Medulla oblongata (tissue), 1 donor: ENCODE measurements at regions not wholly inside any gene's neighbourhood (a gene's known extent, or its start where the extent isn't known, plus 50 kb on each side); places are given as distances from the start of the nearest gene placed in this dataset.

Source experiments
- DNase-seq: peaks from one replicate; pipeline ENCODE4 v3.0.0-alpha.2; 2015; ENCODE audit errors: extremely low spot score

DNA sequence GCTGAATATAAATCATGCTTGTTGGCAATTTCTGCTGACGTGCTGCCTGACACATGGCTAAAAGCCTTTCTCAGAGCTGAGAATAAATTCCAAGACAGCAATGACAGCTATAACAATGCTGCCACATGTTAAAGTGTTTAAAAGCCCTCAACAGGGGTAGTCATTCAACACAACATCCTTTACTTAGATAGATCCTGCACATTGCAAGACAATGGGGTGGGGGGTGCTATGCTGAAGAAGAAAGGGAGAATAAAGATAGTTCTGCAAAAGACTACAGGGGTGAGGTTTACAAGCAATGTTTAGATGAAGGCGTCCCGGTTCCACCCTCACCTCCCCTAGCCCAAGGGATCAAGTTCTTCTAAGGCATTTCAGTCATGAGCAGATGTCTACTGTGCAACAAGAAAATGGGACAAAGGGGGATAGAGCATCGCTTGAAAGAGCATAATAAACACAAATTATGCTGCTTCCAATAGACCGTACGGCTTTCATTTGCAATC lies 291.0 kb upstream of the ACVR2A start:
- no peak for DNase-seq

DNA sequence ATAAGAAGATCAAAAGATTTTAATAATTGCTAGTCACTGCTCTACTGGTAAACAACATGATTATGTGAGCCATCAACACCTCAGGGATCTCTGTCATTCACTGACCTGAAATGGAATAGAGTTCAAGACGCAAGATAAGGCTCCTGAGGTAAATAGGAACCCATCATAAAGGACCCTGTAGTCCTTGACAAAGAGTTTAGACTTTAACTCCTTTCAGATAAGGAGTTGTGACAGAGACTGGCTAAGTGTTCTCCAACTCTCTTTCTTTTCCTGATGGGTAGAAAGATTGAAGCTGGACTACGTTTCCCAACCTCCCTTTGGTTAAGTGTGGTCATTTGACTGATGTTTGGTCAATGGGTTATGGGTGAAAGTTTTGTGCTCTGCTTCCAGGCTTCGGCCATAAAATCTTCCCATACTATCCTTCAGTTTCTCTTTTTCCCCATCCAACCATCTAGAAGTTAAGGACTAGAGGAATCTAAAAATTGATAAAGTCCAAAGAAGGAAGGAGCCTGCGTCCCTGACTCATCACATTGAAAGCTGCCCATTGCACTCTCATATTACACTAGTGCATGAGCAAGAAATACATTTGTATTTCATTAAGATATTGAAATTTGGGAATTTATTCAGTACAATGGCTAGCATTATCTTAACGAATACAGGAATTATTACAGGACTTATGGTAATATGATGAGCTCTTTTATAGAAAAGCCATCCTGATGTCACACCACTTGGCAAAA lies 293.7 kb upstream of the ACVR2A start:
- DNase-seq, result no peak

DNA sequence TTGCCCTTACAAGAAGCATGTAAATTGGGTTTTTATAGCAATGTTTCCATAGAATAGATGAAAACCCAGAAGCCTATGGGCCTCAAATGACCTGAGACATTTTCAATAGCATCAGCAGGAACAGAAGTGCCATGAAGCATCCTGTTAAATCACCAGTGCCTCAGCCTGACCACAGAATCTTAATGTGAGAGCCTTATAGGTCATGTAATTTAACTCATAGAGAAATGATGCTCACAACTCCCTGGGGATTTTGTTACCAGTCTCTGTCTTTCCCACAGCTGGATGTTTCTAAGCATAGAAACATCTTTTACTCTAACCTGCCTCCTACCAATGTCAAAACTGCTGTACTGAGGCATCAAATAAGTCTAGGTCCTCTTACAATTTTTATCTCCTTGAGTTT lies 295.8 kb upstream of the ACVR2A start:
- no peak for DNase-seq

DNA sequence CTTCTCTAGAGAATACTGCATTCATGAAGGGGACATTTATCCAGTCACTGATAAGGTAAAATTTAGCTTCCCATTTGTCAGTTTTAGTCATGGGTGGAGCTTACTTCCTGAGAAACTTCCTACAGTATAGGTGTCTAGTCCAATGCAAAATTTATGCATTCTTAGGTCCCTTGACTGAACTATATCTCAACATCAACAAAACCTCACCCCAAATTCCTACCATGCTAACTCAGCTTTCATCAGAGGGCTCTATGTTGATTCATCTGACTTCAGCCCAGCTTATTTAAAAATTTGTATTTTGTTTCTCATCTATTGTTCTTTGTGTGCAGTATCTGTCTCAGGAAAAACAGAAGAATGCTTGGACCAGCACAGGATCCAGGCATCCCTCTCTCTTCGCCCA lies 296.4 kb upstream of the ACVR2A start:
- no peak for DNase-seq

DNA sequence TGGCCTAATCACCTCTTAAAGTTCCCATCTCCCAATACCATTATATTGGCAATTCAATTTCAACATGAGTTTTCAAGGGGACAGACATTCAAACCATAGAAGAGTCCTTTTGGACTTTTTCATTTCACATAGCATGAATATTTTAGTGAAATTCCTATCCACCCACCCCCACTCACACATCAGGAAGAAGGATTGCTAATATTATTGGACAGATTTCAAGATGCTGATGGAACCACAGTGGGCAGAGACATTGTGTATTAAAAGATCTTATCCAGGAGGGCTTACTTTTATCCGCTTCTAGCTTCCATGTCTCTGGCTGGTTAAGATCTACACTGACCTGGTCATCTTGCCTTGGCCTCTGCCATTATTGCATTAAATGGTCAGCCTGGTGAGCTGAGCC lies 297.4 kb upstream of the ACVR2A start:
- no peak for DNase-seq

DNA sequence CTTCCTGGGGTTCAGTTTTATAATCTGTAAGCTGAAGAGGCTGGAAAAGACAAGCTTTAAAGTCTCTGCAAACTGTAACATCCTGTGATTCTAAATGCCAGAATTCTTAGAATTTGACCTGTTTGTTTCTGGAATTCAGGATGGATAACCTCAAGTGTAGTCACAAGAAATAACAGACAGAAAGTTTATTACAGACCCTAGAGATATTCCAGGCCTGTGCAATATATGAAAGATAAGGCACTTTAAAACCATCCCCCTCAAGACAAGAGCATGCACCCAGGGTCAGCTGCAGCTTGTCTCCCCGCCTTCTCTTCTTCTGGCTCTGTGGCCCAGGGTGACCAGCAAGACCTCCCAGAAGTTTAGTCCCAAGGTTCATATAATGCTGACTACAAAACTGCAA lies 298.7 kb upstream of the ACVR2A start:
- DNase-seq, result no peak

DNA sequence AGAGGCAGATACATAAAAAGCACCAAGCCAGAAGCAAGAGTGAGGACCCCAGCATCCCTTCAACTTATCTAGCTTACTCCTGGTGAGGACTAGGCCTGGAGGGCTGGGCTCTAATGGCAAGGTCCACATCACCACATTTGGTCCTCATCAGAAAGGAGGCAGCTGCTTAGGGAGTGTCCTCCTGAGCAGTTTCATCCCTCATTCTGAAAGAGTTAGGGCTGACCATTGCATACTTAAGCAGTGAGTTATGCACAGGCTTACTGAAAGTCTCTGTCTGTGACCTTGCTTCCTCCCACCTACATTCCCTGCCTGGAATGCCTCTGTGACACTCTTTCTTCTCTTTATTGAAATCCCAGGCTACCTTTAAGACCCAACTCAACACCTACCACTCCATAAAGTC lies 301.8 kb upstream of the ACVR2A start:
- no peak for DNase-seq

DNA sequence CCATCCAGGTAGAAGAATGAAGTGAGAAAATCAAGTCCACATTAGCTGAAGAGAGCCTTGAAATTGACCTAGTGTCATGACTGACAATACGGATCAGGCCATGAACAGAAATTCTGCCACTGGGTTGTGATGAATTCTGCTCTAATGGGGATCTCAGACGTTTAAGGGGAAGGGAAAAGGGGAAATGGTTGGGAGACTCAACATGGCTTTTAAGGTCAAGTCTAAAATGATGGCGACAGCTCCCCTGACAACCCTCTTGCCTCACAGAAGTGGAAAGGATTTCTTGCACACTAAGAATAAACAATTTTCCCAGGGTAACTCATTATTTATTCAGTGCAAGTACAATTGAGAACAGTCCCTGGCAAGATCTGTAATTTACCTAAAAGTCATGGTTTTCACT lies 302.5 kb upstream of the ACVR2A start:
- DNase-seq, result no peak

DNA sequence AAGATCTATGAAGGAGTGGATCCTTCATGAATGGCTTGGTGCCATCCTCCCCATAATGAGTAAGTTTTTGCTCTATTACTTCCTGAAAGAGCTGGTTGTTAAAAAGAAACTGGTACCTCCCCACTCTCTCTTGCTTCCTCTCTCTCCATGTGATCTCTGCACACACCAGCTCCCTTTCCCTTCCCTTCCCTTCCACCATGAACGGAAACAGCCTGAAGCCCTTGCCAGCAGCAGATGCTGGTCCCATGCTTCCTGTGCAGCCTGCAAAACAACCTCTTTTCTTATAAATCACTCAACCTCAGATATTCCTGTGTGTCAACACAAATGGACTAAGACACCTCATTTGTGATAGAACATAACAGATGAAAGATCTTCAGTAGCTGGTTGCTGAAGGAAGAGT lies 303.5 kb upstream of the ACVR2A start:
- DNase-seq, result no peak

DNA sequence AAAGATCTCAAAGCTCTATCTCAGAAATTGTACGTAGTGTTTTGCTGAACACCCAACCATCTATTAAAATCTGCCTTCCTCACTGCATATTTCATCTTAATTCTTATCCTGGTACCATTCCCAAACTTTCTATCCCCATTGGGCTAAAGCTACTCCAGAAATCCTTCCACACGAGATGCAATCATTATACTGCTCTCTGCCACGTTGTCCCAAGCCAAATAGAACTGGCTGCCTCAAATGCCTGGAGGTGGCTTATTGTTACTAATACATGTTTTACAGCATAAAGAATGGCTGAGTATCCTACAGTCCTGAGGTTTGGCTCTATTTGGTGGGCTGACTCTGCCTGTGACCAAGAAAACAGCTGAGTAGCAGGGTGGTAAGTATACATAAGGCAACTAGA lies 306.0 kb upstream of the ACVR2A start:
- DNase-seq, result no peak

DNA sequence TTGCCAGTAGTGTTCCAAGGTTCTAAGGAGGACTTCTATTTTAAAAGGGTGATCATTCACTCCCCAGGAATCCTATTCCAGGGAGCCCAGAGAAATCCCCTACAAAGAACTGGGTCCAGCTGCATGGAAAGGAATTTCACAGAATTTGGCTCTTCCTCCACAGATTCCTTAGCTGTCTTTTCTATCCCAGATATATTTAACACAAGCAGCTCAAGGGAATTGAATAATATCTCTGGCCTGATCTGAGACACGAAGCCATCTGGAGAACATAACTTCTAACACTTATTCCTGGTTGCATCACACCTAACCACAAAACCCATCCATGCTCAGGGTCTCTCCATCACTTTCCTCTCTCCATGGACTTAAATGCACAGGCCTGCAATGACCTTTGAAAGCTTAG lies 306.7 kb upstream of the ACVR2A start:
- no peak for DNase-seq

DNA sequence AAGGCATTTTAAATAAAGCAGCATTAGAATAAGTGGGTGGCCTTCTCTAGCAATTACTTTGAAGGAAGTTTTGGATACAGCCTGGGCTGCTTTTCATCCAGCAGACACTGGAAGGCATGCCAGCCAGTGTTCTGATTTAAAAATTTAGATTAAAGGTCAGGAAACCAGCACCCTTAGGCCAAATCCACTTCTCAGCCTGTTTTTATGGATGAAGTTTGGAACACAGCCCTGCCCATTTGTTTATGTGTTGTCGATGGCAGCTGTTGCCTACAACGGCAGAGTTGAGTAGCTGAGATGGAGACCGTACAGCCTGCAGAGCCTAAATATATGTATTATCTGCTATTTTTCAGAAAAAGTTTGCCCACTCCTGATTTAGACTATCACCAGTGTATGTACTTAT lies 313.6 kb upstream of the ACVR2A start:
- no peak for DNase-seq

DNA sequence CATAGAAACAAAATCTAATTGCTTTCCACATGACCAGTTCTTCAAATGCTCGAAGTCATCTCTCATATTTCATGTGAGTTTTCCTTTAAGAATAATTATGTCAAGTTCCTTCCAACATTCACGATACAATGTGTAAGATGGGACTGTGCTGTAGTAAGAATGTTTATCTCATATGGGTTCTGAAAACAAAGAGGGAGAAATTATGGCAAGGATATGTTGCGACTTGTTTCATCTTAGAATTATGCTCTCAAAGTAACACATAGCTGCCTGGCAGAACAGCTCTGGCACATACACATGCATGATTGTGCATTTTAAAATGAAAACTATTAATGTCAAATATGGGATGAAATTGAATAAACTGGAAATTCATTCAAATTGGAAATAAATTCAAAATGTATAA lies 314.8 kb upstream of the ACVR2A start:
- no peak for DNase-seq

DNA sequence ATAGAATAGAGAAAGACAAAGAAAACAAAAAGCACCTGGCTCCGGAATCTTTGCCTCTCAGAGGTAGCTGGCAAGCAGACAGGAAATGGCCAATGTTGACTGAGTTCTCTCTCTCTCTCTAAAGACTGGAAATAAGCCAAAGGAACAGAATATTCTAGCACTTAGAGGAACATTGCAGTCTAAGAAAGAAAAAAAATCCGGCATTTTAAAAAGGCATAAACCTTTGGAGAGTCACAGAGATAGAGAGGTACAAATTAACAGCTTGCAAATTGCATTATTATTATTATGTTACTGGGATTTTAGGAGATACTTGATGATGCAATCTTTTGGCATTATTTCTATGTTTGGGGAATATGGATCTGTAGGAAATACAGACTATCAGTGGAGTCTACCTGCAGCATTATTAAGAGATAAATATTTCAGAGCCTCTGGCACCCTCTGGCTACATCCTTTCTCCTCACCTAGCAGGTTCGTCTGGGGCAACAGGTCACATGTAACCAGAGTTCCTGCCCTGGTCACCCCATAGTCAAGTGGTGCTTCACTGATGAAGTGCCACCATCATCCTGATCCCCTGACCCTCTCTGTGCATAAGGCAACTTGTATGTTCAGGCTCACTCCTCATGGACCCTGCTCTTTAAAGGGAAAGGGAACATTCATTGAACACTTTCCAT lies 318.9 kb upstream of the ACVR2A start:
- DNase-seq, result peak; percentile 23

DNA sequence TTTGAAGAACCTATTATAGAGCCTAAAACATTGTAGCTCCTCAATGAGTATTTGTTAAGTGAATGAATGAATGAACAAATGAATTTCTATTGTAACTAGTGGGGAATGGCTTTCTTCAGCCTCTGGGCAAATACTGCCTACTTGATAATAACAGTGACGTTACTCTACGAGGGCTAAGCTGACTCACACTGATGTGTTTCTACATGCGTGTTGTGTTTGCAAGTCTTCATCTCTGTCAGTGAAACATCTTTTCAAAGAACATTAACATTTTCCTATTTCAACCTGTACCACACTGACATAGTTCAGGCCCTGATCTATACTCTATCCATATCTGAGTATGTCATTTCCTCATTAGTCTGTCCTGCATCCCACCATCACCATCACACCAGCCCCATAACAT lies 319.9 kb upstream of the ACVR2A start:
- DNase-seq, result no peak

DNA sequence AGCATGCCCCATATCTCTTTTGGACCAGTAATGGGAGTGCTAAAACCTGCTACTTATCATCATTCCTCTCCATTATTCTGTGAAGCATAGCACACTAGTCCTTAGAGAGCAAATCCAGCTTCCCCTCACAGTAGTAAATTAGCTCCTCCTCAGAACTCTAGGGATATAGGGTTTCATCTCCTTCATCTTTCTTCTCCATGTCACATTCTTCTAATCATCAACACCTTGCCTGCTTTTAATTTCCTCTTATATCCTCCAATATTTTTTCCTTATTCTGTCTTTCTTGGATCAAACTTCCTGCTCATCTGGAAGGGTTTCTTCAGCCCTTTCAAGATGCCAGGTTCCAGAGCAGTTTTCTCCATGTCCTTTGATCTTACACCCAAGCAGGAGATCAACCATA lies 321.4 kb upstream of the ACVR2A start:
- DNase-seq, result no peak

DNA sequence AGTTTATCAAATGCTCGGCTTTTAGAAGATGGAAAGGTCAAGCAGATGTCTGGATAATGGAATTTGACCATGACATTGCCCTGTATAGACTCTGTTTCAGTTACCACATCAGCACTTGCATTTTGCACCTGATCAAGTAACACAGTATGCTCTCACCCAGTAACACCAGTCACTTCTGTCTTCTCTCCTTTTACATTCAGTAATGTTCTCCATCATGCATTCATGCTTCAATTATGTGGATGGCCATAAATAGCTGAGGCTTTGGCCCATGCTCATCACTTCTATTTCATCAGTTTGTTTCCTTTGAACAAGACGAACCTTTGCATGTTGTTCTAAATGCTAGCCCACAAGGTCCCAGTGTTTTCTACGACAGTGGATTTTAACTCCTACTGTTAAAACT lies 322.9 kb upstream of the ACVR2A start:
- no peak for DNase-seq

DNA sequence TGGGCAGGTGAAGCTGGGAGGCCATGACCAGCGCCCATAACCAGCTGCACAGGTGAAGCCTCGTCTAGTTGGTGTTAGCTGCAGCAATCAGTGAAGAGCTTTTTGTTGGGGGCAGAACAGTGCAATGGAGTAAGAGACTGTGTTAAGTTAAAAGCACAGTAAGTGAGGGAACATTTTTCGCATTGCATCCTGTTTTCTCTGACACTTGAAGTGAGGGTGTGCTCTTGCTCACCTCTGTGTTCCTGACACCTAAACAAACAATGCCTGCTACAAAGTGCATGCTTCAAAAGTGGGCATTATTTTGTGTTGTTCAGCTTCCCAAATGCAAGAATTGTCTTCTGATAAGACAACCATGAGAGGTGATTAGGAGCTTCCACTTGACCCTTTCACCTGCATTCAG lies 324.0 kb upstream of the ACVR2A start:
- DNase-seq, result no peak

DNA sequence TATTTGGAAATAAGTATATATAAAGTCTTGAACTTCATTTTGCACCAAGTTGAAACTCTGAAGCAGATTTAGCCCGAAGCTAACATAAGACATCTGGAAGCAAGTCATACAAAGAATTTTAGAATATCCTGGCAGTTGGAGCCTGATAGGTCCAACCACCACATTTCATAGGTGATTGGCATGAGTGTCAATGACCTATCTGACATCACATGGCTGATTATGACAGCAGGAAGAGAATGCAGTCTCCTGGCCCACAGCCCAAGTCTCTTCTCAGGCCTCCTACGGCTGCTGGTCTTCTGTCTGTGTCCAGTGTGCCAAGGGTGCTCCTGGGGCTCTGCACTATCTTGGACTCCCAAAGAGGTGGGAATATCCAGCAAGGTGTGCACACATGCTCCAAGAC lies 325.7 kb upstream of the ACVR2A start:
- DNase-seq, result no peak

DNA sequence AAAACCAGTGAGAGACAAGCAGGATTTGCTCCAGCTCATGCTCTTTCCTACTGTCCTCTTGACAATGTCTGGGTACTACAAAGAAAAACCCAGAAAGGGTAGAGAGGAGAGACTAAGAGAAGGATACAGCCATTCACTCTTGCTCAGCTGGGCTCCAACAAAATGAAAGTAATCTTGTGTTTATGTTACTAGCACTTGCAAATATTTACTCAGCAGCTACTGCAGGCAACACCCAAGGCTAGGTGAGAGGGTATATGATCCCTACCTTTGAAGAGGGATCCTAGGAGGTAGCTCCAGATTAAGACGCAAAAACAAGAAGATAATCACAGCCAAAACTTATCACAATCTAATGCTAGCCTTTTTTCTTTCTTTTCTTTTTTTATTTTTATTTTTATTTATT lies 329.6 kb upstream of the ACVR2A start:
- DNase-seq, result no peak

DNA sequence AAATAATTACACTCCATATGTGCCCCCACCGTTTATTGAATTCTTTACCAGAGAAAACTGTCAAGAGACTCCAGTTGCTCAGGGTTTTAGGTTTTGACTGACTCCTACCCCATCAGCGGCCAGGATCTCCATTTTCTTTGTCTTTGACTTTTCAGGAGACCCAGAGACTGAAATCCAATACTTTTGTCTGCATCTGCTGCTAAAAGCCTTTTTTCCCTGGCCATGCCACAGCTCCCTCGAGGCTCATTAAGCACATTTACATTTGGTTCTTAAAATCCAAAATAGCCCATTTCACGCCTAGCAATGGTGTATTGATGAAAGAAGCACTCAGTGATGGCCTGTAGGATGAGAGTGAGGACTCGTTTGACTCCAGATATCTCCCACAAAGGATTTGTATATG lies 332.6 kb upstream of the ACVR2A start:
- no peak for DNase-seq

DNA sequence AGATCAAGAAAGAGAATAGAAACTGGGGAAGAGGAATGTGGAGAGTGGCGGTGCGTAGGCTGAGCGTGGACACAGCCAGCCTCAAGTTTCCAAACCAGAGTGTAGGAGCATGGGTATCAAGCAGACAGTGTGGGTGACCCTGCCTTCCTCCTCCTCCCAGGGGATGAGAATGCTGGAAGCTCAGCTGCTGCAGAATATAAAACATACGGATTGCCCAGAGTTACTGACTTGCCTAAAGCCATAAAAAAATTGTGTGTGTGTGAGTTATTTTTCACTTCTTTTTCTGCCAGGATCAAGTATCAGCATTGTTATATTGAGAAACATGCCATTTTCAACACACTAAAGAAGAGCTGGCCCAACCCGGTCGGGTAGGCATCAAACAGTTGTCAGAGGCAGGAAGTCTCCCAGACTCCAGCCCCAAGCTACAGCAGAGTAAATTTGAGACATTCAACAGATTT lies 333.3 kb upstream of the ACVR2A start:
- peak; percentile 54 for DNase-seq

DNA sequence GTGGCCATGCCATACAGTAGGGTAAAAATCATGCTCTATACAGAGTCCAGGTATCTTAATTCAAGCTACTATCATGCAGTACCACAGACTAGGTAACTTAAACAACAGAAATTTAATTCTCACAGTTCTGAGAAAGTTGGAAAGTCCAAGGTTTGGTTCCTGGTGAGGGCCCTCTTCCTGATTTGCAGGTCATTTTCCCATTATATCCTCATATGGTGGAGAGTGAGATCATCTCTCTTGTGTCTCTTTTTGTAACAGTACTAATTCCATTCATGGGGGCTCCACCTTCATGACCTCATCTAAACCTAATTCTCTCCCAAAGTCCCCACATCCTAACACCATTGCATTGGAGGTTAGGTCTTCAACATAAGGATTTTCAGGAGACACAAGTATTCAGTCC lies 335.0 kb upstream of the ACVR2A start:
- no peak for DNase-seq

DNA sequence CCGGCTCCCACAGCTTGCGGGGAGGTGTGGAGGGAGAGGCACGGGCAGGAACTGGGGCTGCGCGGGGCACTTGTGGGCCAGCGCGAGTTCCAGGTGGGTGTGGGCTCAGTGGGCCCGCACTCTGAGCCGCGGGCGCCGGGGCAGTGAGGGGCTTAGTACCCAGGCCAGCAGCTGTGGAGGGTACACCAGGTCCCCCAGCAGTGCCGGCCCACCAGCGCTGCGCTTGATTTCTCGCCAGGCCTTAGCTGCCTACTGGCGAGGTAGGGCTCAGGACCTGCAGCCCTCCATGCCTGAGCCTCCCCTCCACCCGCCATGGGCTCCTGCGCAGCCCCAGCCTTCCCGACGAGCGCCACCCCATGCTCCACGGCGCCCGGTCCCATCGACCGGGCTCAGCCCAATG lies 337.9 kb upstream of the ACVR2A start:
- DNase-seq, result no peak
